ENCODE measurements at regions not wholly inside any gene's neighbourhood (a gene's known extent, or its start where the extent isn't known, plus 50 kb on each side); places are given as distances from the start of the nearest gene placed in this dataset.
A peak's percentile ranks its signal among the peaks of the same experiment; 100 is the strongest.
"Not testable (repeated sequence)": the region's sequence is repeated elsewhere in the genome, so short reads cannot be mapped to it uniquely, and the experiment has no call there.

DNA sequence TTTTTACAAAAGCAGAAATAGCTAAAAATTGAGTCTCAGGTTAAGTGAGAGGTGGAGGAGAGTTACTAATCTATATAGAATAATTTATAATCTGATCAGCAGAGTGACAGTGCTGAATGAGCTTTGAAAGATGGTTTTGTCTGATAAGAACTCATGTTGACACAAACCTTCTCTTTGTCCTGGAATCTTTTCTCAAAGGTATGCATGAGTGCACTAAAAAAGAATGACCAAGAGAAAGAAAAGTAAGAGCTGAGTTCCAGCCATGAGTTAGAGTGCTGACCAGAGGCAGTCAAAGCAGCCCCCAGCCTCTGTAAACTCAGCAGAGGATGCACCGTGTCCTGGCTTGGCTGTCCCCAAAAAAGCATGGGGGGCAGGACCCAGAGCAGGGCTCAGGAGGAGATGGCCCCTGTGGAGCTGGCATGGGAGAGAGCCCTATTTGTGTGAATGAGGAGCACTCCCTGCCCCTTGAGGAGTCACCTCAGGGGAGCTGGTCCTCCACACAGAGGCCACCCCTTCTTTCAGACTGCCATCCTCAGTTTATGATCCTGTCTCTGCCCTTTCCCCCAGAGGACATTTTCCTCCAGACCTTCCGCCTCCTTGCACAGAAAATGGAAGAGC is 129.8 kb downstream of the SEC23A start:
- no peak for DNase-seq (ENCODE audit: low read depth, low spot score)

DNA sequence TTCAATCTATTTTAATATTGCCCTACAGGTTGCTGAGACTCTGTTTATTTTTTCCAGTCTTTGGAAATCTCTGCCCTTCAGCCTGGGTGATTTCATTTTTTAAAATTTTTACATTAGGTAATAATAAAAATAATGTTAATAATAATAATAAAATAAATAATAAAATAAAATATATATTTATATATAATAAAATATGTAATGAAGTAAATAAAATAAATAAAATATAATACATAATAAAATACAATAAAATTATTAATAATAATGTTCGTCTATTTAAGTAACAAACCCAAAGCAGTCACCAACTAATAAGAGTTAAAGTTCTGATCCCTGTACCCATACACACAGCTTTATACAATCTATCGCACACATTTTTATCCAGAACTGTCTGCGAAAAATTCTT is 130.5 kb downstream of the SEC23A start:
- DNase-seq (ENCODE audit: low read depth, low spot score): no peak

DNA sequence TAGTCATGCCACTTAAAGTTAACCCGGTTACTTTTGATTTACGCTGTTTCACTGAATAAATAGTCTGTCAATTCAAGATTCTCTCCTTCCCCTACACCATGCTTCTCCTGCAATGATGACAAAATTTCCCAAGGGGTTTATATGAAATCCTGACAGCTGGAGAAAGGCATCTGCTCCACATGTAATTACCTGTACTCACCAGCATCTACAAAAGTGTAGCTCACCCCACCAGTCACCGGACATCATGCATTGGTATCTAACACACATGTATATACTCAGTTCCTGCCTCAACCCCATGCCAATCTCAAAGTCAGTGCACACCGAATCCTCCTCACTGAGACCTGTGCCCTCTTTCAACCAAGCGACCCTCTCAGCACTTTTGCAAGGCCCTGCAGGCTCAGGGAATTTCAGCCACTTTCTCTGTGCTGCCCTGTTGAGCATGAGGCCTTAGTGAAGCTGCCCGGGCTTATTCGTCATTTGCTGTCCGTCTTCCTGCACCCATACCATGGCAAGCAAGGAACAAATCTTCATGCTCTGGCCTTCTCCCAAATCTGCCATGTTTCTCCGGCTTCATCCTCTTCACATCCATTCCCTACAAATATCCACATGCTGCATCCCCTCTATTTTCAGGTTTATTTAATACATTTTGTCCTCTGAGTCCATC is 131.6 kb downstream of the SEC23A start:
- no peak for DNase-seq (ENCODE audit: low read depth, low spot score)

DNA sequence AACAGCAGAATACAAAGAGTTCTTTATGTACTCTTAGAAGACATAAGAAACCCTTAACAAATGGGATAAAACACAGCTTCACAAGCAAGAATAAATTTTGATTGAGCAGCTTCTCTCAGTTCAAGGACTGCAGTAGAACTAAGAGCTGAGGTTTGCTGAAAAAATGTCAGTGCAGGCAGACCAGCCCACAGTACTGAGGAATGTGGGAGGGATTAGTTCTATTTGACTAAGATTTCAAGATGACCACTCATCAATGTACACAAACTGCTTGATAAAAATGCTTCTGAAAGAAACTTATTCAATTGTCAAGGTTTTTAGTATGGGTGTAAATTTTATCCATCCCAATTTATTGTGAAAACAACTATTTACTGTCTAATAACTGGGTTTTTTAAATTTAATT is 138.4 kb downstream of the SEC23A start:
- DNase-seq (ENCODE audit: low read depth, low spot score): no peak

DNA sequence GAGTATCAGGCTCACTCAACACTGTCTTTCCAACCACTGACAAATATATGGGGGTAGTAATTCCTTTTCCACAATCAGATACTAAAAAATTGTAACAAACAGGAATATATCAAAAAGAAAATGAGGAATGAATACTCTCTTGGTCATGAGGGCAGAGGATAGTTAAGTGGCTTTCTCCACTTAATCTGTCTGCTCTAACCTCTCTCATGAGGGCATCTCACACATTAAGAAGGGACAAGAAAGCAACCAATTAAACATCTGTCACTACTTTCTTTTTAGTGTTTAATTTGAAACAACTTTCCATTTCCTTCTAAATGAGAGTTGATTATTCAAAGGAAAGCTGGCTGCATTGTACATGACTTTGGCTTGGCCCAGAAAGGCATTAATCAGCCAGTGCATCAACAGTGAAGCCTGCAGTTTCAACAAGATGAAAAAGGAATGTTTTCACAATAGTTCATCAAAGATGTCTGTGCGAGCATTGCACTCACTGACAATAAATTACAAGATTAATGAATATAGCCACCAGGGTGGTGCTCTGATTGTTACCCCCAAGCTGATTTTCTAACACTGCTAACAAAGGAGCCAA is 142.0 kb downstream of the SEC23A start:
- DNase-seq (ENCODE audit: low read depth, low spot score): no peak

DNA sequence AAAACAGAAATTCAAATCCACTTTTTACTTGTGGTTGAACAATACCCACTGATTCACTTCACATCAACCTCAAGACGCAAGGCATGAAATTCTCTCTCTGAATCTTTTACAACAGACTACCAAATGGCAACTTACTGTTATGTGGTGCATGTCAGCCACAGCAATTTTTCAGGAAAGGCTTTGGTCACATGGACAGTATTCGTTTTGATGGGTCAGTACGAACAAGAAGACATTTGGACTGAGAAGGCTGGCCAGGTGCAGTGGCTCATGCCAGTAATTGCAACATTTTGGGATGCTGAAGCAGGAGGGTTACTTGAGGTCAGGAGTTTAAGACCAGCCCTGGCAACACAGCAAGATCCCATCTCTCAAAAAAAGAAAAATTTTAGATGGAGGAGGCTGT is 144.0 kb downstream of the SEC23A start:
- no peak for DNase-seq (ENCODE audit: low read depth, low spot score)

DNA sequence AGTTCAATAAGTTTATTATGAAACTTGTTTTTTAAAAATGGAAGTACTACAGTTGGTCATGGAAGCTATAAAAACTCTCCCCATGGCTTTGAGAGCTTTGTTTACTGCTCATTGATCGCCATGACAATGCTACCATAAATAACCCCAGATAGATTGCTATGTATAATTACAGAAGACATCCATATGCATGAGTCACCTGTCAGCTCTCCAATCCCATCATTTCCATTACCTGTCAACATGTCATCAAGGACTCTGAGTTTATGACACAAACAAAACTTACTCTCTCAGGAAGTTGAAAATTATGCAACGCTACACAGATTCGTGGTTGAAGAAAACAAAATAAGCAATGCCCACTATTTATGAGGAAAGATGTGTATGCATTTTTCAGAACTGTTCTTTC is 144.4 kb downstream of the SEC23A start:
- DNase-seq (ENCODE audit: low read depth, low spot score): no peak

DNA sequence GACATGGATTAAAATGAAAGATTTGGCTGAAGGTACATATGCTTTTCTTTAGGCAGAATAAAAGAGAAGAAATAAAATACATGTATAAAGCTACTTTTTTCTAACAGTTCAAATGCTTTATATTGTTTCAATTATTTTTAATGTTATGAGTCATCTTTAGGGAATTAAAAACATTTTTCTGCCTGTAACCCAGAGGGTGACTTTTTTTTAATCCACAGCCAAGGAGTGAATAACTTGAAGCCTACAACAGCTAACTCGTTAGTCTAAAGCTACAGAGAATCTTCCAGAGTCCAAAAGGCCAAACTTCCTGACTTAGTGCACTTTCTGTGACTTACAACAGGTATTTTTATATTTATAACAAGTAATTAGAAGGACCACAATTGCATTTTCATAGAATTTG is 151.6 kb downstream of the SEC23A start:
- DNase-seq (ENCODE audit: low read depth, low spot score): peak; percentile 13

DNA sequence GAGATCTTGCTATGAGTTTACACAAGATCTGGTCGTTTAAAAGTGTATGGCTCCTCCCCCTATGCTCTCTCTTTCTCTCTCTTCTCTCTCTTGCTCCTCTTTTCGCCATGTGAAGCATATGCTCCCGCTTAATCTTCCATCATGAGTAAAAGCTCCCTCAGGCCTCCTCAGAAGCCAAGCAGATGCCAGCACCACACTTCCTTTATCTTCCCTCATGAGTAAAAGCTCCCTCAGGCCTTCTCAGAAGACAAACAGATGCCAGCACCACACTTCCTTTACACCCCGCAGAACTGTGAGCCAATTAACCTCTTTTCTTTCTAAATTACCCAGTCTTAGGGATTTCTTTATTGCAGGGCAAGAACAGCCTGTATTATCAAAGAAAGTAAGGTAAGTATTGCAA is 152.4 kb downstream of the SEC23A start:
- DNase-seq (ENCODE audit: low read depth, low spot score): no peak

DNA sequence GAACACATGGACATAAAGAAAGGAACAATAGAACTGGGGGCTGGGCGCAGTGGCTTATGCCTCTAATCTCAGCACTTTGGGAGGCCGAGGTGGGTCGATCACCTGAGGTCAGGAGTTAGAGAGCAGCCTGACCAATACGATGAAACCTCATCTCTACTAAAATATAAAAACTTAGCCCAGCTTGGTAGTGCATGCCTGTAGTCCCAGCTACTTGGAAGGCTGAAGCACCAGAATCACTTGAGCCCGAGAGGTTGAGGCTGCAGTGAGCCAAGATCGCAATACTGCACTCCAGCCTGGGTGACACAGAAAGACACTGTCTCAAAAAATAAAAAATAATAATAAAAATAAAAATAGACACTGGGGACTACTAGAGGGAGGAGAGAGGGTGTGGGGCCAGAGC is 154.5 kb downstream of the SEC23A start:
- no peak for DNase-seq (ENCODE audit: low read depth, low spot score)

DNA sequence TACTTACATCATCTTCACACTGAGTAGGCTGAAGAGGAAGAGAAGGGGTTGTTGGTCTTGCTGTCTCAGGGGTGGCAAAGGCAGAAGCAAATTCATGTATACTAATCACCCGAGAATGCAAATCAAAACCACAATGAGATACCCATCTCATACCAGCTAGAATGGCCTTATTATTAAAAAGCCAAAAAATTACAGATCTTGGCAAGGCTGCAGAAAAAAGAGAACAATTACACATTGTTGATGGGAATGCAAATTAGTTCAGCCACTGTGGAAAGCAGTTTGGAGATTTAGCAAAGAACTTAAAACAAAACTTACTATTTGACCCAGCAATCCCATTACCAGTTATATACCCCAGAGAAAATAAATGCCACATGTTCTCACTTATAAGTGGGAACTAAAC is 154.9 kb downstream of the SEC23A start:
- DNase-seq (ENCODE audit: low read depth, low spot score): no peak

DNA sequence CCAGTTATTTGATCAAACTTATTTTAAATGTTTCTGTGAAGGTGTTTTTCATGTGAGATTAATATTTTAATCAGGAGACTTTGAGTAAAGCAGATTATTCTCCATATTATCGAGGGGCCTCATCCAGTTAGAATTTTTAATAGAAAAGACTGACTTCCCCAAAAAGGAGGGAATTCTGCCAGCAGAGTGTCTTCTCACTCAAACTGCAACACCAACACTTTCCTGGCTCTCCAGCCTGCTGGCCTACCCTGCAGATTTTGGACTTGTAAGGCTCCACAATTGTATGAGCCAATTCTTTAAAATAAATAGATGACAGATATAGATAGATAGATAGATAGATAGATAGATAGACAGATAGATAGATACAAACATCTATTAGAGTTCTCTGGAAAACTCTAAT is 155.7 kb downstream of the SEC23A start:
- DNase-seq (ENCODE audit: low read depth, low spot score): no peak

DNA sequence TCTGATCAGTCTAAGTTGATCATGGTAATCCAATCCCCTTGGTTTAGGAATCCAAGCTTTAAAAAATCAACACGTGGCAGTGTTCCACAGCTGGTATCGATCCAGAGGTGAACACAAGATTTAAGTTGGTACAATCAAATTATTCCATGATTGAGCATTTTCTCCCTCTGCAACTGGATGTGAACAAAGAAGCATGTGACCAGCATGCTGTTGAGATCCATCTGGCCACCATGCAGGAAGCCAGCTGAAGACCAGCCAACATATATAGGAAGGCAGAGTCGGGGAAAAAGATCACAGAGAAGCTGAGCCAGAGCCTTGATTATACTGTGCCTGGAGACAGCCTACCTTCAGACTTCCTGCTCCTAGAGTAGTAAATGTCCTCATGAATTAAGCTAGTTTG is 158.3 kb downstream of the SEC23A start:
- no peak for DNase-seq (ENCODE audit: low read depth, low spot score)

DNA sequence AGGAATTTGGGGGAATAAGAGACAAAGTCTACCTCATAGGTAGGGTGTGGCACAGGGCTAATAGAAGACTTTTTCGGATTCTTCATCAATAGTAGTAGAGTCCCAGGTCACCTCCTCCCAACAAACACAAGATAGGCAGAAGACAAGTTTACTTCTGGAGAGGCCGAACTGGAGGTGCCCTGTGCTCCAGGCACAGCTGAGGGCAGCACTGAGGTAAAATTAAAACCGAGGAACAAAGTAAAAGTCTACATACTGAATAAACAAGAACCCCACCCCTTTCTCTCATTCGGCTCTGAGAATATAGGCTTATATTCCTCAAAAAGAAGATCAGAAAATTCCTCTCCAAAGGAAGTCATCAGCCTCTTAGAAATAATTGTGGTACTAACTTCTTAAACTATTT is 161.5 kb downstream of the SEC23A start:
- DNase-seq (ENCODE audit: low read depth, low spot score): no peak

DNA sequence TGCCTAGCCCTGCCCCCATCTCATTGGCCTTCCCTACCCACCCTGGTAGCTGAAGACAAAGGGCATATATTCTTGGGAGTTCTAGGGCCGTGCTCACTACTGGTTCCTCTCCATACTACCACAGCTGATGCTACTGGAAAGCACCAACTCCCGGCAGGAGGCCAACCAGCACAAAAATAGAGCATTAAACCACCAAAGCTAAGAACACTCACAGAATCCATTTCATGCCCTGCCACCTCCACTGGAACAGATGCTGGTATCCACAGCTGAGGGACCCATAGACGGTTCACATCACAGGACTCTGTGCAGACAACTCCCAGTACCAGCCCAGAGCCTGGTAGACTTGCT is 170.4 kb downstream of the SEC23A start:
- not testable (repeated sequence) for DNase-seq (ENCODE audit: low read depth, low spot score)

DNA sequence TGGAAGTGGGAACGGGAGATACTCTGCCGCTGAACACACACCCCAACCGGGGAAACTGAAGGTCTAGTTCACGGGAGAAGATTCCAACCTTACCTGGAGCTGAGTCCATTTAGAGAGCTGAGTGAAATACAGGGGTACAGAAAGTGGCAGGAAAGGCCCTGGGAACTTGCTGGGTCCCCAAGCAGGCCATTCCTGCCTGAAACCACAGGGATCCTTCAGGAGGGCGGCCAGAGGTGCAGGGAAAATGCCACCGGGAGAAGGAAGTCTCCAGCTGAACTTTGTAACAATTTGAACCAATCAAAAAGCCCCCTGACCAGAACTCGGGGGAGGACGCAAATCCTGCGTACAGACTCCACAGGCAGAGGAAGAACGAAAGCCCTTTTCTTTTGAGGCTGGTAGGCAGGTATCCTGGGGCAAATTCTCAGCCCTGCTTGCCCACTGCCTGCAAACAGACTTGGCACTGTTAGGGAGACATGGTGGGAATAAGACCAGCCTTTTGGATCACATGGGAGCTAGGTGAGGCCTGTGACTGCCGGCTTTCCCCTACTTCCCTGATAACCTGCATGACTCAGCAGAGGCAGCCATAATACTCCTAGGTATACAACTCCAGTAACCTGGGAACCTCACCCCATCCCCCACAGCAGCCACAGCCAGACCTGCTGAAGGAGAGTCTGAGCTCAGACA is 170.9 kb downstream of the SEC23A start:
- no peak for DNase-seq (ENCODE audit: low read depth, low spot score)

DNA sequence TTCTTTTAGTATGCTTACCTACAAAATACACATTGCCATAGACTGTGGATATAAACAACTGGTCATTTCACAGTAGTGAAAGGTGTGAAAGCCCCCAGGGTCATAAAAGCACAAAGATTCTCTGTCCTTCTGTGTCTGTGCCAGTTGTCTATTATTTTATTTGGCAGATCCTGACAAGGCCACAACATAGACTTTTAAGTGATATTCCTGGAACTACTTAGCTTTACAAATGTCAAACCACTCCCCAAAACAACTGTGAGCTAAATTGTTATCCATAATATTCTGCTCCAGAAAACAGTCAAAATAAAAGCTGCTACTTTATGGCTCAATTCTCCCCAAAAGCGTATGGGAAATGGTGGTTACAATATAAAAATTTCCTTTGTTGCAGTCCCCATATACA is 172.1 kb downstream of the SEC23A start:
- DNase-seq (ENCODE audit: low read depth, low spot score): no peak

DNA sequence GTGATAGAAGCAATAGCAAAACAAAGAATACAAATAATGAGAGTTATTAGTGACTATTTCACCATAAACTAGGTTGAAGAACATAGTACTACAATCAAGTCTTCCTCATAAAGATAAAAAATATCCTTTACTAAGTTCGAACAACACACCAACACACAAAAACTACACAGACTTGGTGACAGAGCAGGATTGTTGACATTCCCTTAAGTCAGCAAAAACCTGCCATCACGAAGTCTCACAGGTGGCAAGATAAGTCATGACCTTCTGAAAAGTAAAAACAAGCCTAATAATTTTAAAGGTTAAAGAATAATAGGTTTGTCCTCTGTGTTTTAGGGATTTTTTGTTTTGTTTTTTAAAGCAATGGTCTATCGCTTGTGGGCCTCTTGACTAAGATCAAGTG is 173.0 kb downstream of the SEC23A start:
- DNase-seq (ENCODE audit: low read depth, low spot score): no peak

DNA sequence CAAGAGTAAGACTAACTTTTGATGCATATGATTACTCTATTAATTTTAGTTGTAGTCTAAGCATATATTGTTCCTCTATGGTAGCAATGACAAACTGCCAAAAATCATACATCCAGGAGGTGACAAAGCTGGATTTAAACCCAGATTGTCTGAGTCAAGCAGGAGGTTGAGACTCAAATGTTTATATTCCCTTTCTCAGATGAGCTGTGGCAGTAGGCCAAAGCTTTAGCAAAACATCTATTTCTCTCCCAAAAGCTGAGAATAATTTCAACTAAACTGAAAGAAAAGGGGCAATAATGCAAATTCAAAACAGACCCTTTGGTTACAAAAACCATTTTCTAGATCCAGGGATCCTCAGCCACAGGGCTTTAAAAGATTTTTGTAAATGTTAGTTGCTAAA is 173.6 kb downstream of the SEC23A start:
- DNase-seq (ENCODE audit: low read depth, low spot score): no peak

DNA sequence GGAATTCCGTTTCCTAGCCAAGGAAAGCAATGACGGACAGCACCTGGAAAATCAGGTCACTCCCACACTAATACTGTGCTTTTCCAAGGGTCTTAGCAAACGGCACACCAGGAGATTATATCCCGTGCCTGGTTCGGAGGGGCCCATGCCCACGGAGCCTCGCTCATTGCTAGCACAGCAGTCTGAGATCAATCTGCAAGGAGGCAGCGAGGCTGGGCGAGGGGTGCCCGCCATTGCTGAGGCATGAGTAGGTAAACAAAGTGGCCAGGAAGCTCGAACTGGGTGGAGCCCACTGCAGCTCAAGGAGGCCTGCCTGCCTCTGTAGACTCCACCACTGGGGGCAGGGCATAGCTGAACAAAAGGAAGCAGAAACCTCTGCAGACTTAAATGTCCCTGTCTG is 181.1 kb downstream of the SEC23A start:
- not testable (repeated sequence) for DNase-seq (ENCODE audit: low read depth, low spot score)

DNA sequence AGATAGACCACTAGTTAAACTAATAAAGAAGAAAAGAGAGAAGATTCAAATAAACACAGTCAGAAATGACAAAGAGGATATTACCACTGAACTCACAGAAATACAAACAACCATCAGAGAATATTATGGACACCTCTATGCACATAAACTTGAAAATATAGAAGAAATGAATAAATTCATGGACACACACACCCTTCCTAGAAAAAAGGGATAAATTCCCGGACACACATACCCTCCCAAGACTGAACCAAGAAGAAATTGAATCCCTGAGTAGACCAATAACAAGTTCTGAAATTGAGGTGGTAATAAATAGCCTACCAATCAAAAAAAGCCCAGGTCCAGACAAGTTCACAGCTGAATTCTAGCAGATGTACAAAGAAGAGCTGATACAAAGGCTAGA is 187.9 kb downstream of the SEC23A start:
- no peak for DNase-seq (ENCODE audit: low read depth, low spot score)

DNA sequence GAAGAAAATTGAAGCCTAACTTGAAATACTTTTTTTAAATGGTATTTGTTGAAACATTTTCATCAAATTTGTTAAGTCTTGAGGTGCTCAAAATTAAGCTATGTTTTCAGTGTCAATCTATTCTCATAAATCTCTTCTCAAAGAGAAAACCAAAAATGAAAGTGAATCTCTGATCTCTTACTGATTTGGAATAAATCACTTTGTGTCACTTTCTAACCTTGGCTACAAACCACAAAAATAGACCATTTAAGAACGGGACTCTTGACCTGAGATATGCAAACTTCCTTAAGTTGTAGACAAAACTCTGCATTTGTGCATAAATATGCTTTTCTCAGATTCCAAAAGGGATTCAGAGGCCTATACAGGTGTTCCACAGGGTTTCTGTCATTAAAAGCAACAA is 192.9 kb downstream of the SEC23A start:
- no peak for DNase-seq (ENCODE audit: low read depth, low spot score)

DNA sequence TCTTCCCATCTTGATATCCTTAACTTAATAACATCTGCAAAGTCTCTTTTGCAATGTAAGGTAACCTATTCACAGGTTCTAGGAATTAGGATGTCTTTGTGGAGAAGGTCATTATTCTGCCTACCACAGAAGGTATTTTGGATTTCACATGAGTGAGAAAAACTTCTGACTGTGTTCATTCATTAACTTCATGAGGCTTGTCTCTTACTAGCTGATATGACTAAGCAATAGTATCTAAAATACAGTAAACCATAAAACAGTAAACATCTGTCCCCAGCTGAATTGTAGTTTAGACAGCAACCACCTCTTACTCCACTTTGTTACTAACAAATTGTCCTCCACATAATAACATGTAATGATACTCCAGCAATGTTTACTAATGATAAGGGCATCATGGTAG is 198.1 kb downstream of the SEC23A start:
- no peak for DNase-seq (ENCODE audit: low read depth, low spot score)
